NOMO-1 treated with dmso at 0.1 percent for 144 hours (cell line): ENCODE measurements at regions not wholly inside any gene's neighbourhood (a gene's known extent, or its start where the extent isn't known, plus 50 kb on each side); places are given as distances from the start of the nearest gene placed in this dataset.
A peak's percentile ranks its signal among the peaks of the same experiment; 100 is the strongest.

Experiments
- DNase-seq: peaks from one replicate; lab custom pipeline; 2025; ENCODE audit not compliant: unreplicated experiment; lab: John Stamatoyannopoulos, UW

DNA sequence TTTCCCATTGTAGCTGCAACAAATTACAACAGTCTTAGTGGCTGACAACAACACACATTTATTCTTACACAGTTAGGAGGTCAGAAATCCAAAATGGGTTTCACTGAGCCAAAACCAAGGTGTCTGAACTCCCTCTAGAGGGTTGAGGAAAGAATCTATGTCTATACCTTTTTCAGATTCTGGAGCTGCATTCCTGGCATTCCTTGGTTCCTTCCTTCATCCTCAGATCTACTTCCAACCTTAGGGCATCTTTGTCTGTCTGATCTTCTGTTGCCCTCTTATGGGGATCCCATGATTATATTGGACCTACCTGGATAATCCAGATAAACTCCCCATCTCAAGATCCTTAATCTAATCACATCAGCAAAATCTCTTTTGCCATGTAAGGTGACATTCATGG lies 540.9 kb upstream of the MAP3K7 start:
- no peak for DNase-seq

DNA sequence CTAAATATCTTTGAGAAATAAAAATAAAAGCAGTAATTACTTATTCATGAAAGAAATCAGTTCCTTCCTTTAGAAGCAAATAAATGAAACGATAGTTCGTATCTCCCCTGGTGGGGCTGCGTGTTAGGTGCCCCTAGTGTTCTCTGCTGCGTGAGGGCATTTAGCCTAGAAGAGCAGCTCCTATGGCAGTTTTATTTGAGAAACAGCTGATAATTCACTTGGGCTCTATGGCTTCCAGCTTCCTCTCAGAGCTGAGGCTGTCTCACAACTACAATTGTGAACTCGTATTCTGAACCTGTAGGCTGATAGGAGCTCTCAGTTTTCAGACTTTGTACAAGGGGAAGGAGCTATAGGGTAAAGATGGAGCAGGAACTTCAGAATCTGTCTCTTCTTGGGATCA lies 540.0 kb upstream of the MAP3K7 start:
- no peak for DNase-seq

DNA sequence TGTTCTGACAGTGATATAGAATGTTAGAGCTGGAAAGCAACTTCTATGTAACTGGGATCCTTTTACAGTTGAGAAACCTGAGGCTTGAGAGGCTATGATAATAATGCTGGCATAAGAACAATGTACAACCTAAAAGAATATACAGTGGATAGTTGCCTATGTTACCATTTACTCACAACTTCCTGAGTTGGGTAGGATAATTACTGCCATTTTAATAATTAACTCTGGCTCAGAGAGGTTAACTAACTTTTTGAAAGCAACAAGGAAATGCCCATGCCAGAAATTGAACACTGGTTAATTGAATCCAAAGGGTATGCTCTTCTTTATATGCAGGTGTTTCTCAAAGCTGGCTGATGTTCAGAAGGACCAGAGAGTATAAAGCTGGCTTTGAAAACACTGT lies 530.7 kb upstream of the MAP3K7 start:
- DNase-seq, result no peak

GRCh38 chr6:91114123-91114708 lies 527.3 kb upstream of the MAP3K7 start:
- no peak for DNase-seq

GRCh38 chr6:91106083-91106482 lies 519.2 kb upstream of the MAP3K7 start:
- DNase-seq, result no peak

- no peak for DNase-seq
Measured at GRCh38 chr6:91105532-91105931, 518.7 kb upstream of the MAP3K7 start.

DNA sequence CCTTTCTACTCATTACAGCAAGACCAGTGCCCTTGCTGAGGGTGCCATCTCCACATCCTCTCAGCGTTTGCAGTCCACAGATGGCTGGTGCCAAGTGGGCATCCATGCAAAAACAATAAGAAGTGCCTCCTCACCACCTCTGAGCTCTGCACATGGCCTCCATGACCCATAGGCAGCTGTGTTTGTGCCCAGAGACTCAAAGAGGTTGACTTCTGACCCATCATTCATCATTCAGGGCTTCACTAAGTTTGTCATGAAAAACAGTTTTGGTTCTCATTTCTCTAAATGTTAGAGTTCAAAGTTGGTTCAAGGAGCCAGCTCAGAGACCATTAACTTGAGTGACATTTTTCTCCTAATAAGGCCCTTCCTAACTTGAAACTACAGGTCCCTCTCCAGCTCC lies 512.6 kb upstream of the MAP3K7 start:
- DNase-seq, result no peak

- DNase-seq, result no peak
Measured at GRCh38 chr6:91098006-91098405, 511.1 kb upstream of the MAP3K7 start.

DNA sequence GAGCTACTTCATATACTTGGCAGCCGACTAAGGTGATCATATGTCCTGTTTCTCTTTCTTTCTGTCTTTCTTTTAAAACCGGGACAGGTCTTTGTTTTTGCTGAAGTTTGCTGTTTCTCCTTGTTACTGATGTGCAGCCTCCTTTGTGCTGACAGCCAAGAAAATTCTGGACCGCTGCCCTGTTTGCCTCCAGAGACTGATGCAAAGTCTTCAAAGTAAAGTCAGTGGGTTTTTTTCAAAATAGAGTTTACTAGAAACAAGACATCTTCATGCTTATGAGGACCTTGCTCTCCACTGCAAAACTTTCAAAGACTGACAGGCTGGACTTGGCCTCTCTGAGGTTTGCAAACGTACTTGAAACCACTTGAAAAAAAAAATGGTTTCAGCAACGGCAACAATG lies 510.5 kb upstream of the MAP3K7 start:
- no peak for DNase-seq

GRCh38 chr6:91094806-91095475 lies 508.1 kb upstream of the MAP3K7 start:
- no peak for DNase-seq

- no peak for DNase-seq
Measured at GRCh38 chr6:91094341-91094740, 507.5 kb upstream of the MAP3K7 start.

GRCh38 chr6:91088976-91089375 lies 502.1 kb upstream of the MAP3K7 start:
- DNase-seq, result no peak

- no peak for DNase-seq
Measured at GRCh38 chr6:91088515-91088914, 501.6 kb upstream of the MAP3K7 start.

DNA sequence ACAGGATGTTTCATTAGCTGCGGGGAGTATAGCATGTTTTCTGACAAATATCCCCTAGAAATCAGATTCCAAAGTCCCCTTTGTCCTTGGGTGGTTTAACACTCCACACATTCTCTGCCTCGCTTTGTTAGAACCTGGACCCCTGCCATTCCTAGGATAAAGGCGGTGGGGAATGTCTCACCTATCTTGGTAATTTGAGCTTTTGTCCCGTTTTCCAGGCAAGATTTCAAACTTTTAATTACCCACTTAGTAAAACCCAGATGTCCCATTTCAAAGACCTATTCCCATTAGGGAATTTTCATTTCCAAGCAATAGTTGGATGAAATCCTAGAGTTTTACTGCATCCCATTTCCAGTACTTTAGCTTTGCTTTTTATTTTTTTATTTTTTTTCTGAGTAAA lies 501.0 kb upstream of the MAP3K7 start:
- no peak for DNase-seq

DNA sequence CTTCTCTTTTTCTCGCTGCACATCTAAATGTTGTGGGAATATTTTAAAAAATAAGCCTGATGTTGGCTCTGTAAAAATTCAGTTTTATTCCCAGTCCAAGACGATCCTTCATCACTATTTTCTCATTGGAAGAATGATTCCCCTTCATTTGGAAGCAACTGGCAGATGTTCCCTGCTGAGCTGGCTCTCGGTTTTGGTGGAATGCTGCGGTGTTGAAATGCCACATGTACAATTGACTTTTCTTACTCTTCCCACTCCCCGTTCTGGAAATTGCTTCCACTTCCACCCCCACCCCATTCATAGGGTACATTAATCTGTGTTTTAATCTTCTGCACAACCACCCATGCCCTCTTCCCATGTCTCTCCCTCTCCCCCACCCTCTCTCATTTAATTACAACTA lies 496.3 kb upstream of the MAP3K7 start:
- no peak for DNase-seq

DNA sequence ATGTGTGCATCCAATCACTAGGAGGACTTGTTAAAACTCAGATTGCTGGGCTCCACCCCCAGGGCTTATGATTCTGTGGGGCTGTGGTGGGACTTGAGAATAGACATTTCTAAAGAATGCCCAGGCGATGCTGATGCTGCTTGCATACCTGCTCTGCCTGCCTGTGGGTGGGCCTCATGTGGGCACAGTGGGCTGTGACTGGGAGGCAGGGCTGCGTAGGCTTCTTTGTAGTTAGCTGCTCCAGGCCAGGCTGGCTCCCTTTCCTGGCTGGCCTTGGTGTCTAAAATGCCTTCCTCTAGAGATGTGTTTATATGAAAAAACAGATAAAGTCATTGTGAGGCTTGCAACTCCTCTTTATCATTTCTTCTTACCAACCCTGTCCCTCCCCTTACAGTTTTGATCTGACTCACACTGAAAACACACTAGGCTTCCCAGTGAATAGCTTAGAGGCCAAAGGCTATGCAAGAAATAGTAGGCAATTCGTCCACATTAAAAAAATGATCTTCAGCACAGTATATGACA lies 495.5 kb upstream of the MAP3K7 start:
- DNase-seq, result no peak

DNA sequence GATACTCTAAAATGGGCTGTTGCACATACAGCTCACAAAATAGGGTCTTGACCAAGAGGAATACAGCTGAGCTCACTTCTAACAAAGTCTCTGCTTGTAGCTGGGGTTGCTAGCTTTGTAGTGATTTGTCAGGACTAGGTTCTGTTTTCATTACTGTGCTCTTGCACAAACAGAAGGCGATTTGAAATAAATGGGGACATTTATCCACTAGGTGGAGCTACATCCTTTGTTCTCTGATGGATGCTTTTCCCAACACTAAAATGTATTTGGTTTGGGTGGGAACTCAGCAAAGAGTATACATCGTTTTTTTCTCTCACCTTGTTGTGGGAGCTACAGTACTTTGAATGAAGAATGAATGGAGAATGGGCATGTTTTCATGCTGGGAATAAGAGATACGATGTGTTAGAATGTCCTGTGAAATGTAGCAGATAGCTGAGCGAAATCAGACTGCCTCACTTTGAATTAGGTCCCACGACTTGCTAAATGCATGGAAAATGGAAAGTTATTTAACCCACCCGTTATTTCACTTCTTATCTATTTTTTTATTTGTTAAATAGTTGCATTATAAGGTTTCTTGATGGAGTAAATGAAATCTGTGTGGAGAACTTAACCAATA lies 494.7 kb upstream of the MAP3K7 start:
- DNase-seq, result peak; percentile 5

DNA sequence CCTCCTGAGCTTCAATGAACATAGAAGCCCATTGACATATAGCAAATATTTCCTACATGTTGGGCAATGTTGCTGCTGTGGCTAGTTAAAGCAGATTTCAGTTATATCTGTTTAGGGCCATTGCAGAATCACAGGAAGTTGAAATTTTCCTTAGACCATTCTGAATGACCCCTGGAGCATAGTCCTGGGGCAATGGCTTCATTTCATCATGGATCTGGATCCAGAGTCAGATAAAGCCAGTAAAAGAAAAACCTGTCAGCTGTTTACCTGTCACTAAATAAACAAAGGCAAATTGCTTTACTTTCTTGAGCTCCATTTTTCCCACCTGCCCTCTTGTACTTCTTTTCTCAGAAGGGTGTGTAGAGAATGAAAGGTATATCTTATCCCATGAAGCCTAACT lies 494.0 kb upstream of the MAP3K7 start:
- no peak for DNase-seq

DNA sequence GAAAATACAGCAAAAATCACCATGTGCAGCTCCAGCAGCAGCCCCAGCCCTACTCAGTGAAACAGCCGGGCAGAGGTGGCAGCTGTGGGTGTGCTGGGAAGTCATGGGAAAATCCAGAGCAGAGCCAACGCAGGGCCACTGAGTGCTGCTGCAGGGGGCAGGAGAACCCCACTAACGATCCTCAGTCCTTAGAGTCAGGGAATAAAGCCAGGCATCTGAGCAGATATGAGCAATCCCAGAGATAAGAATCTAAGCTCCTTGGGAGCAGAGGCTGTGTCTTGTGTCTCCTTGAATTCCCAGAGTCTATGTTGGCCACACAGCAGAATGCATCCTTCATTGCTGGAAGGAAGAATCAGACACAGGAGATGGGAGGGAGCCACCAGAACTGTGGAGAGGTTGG lies 493.1 kb upstream of the MAP3K7 start:
- DNase-seq, result no peak

DNA sequence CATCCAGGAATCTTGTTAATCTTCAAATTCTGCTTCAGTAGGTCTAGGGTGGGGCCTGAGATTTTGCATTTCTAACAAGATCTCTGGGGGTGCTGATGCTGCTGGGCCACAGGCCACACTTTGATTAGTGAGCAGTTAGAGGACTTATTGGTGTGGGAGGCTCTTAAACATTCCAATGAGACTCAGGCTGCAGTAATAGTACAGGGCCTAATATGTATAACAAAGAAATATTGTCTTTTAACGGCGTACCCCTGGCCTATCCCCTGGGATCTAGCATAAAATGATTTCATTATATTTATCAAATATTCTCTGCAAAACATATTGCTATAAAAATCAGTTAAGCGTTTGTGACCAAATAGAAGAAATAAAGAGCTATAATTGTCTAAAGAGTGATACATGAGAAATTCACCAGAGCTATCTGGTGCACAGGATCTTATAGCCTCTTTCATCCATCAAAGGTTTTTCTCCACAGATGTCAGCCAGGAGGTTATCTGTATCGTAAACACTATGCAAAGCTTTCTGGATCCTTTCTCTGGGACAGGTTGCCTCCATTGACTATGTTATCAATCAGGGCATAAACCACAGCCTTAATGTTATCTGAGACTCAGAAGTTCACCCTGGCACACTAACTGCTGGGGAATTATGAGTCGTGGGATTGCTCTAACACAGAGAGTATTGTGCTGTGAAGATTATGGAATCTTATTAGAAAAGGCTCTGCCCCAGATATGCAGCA lies 488.5 kb upstream of the MAP3K7 start:
- no peak for DNase-seq

DNA sequence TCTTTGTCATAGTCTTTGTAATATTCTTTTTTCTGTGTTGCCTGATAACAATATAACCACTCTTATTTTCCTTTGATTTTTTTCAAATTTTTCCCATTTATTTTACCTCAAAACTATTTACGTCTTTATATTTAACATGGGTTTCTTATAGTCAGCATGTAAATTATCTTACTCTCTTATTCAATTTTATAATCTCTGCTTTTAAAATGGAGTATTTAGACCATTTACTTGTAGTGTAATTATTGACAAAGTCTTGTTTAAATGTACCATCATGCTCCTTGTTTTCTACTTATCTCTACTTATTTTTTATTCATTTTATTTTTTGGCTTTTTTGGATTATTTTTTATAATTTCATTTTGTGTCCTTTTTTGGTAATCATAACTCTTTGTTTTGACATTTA lies 476.5 kb upstream of the MAP3K7 start:
- no peak for DNase-seq

GRCh38 chr6:91057689-91058088 lies 470.8 kb upstream of the MAP3K7 start:
- DNase-seq, result no peak
